ENCODE measurements at regions not wholly inside any gene's neighbourhood (a gene's known extent, or its start where the extent isn't known, plus 50 kb on each side); places are given as distances from the start of the nearest gene placed in this dataset.

GRCh38 chr15:31557899-31558298 lies 231.3 kb downstream of the KLF13 start:
- DNase-seq, result no peak

GRCh38 chr15:31558840-31559239 lies 232.2 kb downstream of the KLF13 start:
- no peak for DNase-seq

- DNase-seq, result no peak
These were observed 233.2 kb downstream of the KLF13 start for GRCh38 chr15:31559786-31560185.

GRCh38 chr15:31560643-31561042 lies 234.0 kb downstream of the KLF13 start:
- no peak for DNase-seq

GRCh38 chr15:31561156-31561555 lies 234.5 kb downstream of the KLF13 start:
- no peak for DNase-seq

- DNase-seq, result no peak
These were observed 236.4 kb downstream of the KLF13 start for GRCh38 chr15:31563001-31563400.

- no peak for DNase-seq
These were observed 236.8 kb downstream of the KLF13 start for GRCh38 chr15:31563421-31563820.

- no peak for DNase-seq
These were observed 241.2 kb downstream of the KLF13 start for GRCh38 chr15:31567861-31568260.

- no peak for DNase-seq
These were observed 243.2 kb downstream of the KLF13 start for GRCh38 chr15:31569836-31570235.

GRCh38 chr15:31570591-31570990 lies 244.0 kb downstream of the KLF13 start:
- DNase-seq, result no peak

GRCh38 chr15:31571676-31572075 lies 245.0 kb downstream of the KLF13 start:
- no peak for DNase-seq

GRCh38 chr15:31573759-31574158 lies 247.1 kb downstream of the KLF13 start:
- DNase-seq, result no peak

GRCh38 chr15:31574766-31575165 lies 248.1 kb downstream of the KLF13 start:
- no peak for DNase-seq

GRCh38 chr15:31577108-31577507 lies 250.5 kb downstream of the KLF13 start:
- DNase-seq, result no peak

GRCh38 chr15:31579282-31579681 lies 252.6 kb downstream of the KLF13 start:
- DNase-seq, result no peak

GRCh38 chr15:31579976-31580375 lies 253.3 kb downstream of the KLF13 start:
- no peak for DNase-seq

GRCh38 chr15:31584195-31584594 lies 257.6 kb downstream of the KLF13 start:
- DNase-seq, result no peak

- DNase-seq, result no peak
These were observed 258.6 kb downstream of the KLF13 start for GRCh38 chr15:31585240-31585639.

- DNase-seq, result no peak
These were observed 260.2 kb downstream of the KLF13 start for GRCh38 chr15:31586841-31587240.

GRCh38 chr15:31587583-31587982 lies 260.9 kb downstream of the KLF13 start:
- no peak for DNase-seq

GRCh38 chr15:31590609-31591008 lies 264.0 kb downstream of the KLF13 start:
- no peak for DNase-seq

- no peak for DNase-seq
These were observed 265.3 kb downstream of the KLF13 start for GRCh38 chr15:31591908-31592307.

GRCh38 chr15:31597466-31597865 lies 270.8 kb downstream of the KLF13 start:
- DNase-seq, result no peak

- no peak for DNase-seq
These were observed 272.0 kb downstream of the KLF13 start for GRCh38 chr15:31598620-31599019.

- no peak for DNase-seq
These were observed 278.9 kb downstream of the KLF13 start for GRCh38 chr15:31605467-31605931.

- no peak for DNase-seq
These were observed 279.6 kb downstream of the KLF13 start for GRCh38 chr15:31606194-31606669.
